ENCODE measurements at regions not wholly inside any gene's neighbourhood (a gene's known extent, or its start where the extent isn't known, plus 50 kb on each side); places are given as distances from the start of the nearest gene placed in this dataset.

GRCh38 chr17:13920413-13920812, 148.9 kb upstream of the COX10 start:
- Mint-ChIP-seq H3K4me1 (peaks cover 21% of the 10 kb centered on the region), H3K36me3 (ENCODE audit: low read depth) (no peaks in the 10 kb centered on the region), H3K27ac (no peak overlapping the region), H3K4me3 (no peak overlapping the region), H3K9me3 (no peaks in the 10 kb centered on the region), H3K27me3 (ENCODE audit: insufficient read depth, low read depth, poor library complexity) (peaks cover 15% of the 10 kb centered on the region)
- ATAC-seq (no peak), DNase-seq (ENCODE audit: low spot score) (no peak)
- Histone ChIP-seq H3K27ac (ENCODE audit: low read depth) (no peak overlapping the region), H3K9me2 (ENCODE audit: insufficient read depth) (no peaks in the 10 kb centered on the region), H2AFZ (no peak overlapping the region), H3K4me2 (no peak overlapping the region), H3F3A (replicated peaks; ENCODE audit: low read depth) (no peaks in the 10 kb centered on the region), H3K36me3 (ENCODE audit: insufficient read depth) (no peaks in the 10 kb centered on the region), H3K79me2 (replicated peaks; ENCODE audit: insufficient read depth) (no peaks in the 10 kb centered on the region), H3K4me3 (no peak overlapping the region), H3K4me1 (ENCODE audit: insufficient read depth) (peaks cover 14% of the 10 kb centered on the region), H4K20me1 (replicated peaks; ENCODE audit: insufficient read depth) (no peaks in the 10 kb centered on the region), H3K27me3 (ENCODE audit: insufficient read depth) (no peaks in the 10 kb centered on the region)
- no peak for TF ChIP-seq EZH2 (IDR thresholded peaks at IDR 0.05; ENCODE audit: low read depth, unreplicated experiment)
- no peak for TF ChIP-seq REST (IDR thresholded peaks at IDR 0.05; ENCODE audit: unreplicated experiment)
- TF ChIP-seq ETS1 (IDR thresholded peaks at IDR 0.05) = no peak
- TF ChIP-seq STAT1 (IDR thresholded peaks at IDR 0.05; ENCODE audit: unreplicated experiment) = no peak
- TF ChIP-seq CTCF (conservative IDR thresholded peaks at IDR 0.05; ENCODE audit: low read depth in 2 of 2) = no peak
- TF ChIP-seq ZNF331 (CRISPR knock-in tag; IDR thresholded peaks at IDR 0.05; ENCODE audit: low read depth) = no peak
- no peak for TF ChIP-seq ZNF462 (CRISPR knock-in tag; IDR thresholded peaks at IDR 0.05)
- TF ChIP-seq CREB1 (CRISPR knock-in tag; IDR thresholded peaks at IDR 0.05; ENCODE audit: low read depth) = no peak
- no peak for TF ChIP-seq EZH2phosphoT487 (IDR thresholded peaks at IDR 0.05; ENCODE audit: unreplicated experiment)
- no peak for TF ChIP-seq NANOG (IDR thresholded peaks at IDR 0.05; ENCODE audit: borderline replicate concordance)
- TF ChIP-seq ZNF114 (CRISPR knock-in tag; IDR thresholded peaks at IDR 0.05) = no peak
- TF ChIP-seq POLR2AphosphoS5 (IDR thresholded peaks at IDR 0.05; ENCODE audit: low read depth) = no peak
- no peak for TF ChIP-seq JUNB (IDR thresholded peaks at IDR 0.05; ENCODE audit: unreplicated experiment)

All from GM23338 (cell line).